NCI-H774 (cell line): ENCODE measurements at regions not wholly inside any gene's neighbourhood (a gene's known extent, or its start where the extent isn't known, plus 50 kb on each side); places are given as distances from the start of the nearest gene placed in this dataset.
"Not testable (repeated sequence)": the region's sequence is repeated elsewhere in the genome, so short reads cannot be mapped to it uniquely, and the experiment has no call there.

Source experiments
- DNase-seq: peaks from one replicate; lab custom pipeline; 2025; lab: John Stamatoyannopoulos, UW

- DNase-seq, result no peak
Observed at GRCh38 chr5:92695123-92696003, 885.7 kb downstream of the NR2F1-AS1 start.

GRCh38 chr5:92694067-92694466 lies 887.0 kb downstream of the NR2F1-AS1 start:
- DNase-seq, result no peak

DNA sequence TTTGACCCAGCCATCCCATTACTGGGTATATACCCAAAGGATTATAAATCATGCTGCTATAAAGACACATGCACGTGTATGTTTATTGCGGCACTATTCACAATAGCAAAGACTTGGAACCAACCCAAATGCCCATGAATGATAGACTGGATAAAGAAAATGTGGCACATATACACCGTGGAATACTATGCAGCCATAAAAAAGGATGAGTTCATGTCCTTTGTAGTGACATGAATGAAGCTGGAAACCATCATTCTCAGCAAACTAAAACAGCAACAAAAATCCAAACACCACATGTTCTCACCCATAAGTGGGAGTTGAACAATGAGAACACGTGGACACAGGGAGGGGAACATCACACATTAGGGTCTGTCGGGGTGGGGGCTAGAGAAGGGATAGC lies 889.1 kb downstream of the NR2F1-AS1 start:
- DNase-seq, result not testable (repeated sequence)

DNA sequence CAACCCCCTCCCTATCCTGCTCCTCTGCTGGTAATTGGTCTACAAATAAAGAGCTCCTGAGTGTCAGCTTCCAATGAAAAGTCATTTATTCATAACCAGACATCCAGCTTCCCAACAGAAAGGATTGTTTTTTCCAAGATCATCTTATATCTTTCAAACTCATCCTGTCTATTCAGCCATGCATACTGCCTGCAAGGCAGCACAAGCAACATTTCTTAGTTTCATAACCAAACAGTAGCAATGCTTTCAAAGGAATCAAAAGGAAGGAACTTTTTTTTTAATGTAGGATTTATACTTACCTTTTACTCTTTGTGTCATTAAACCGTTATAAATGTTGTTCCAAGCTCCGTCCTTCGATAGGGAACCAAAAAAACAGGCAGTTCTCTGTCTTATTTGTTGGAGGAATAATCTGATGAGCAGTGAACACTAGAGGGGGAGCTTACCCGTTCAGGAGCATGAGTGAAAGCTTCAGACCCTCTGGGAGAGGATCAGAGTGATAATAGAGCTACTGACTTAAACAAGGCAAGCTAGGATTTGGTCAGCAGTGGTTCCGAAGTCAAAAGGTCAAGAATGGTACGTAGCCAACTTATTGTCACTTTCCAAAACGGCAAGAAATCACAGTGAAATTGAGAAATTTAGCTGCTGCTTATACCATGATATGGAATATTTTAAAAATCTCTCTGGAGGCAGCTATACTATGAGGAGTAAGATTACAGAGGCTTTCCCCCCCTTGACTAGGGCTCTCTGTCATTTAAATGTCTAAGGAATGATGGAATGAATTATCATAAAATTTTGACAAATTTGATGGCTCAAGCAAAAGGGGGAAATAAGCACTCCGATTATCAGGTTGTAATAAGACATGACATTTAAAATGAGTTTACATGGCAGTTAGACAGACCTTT lies 892.9 kb downstream of the NR2F1-AS1 start:
- no peak for DNase-seq

DNA sequence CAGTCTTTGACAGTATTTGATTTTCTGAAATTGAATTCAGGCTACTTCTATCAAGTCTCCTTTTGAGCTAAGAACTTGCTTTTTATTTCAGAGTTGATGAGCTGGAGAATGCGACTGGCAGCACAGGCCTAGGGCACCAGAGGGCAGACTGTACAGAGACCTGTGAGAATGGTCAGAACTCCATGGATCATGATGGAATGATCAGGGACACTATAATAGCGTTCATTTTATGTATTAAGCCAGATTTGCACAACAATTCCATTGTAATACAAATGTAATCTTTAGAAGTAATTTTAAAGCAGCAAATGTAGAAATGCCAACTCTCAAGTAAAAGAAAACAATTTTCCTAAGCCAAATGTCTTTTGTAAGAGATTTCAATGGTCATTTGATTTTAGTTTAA lies 902.4 kb downstream of the NR2F1-AS1 start:
- no peak for DNase-seq

- no peak for DNase-seq
Observed at GRCh38 chr5:92676215-92677165, 904.5 kb downstream of the NR2F1-AS1 start.

GRCh38 chr5:92674321-92674720 lies 906.7 kb downstream of the NR2F1-AS1 start:
- DNase-seq, result no peak

GRCh38 chr5:92665506-92665905 lies 915.5 kb downstream of the NR2F1-AS1 start:
- no peak for DNase-seq

DNA sequence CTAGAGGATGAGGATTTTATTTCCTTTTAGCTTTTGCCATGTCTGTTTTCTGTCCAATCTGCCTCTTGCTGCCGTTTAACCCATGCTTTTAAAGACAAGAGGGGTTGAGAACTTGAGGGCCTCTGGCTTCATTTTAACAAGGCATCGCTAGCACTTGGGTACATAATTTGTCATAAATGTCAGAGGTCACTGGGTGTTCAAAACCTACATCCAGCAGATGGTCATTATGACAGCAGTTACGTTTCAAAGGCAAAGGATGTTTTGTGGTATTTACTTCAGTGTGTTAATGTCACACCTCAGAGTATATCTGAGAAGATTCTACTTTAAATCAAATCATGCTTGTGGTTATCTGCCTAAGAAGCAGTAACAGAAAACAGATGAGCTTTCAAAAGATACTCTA lies 918.3 kb downstream of the NR2F1-AS1 start:
- DNase-seq, result no peak

DNA sequence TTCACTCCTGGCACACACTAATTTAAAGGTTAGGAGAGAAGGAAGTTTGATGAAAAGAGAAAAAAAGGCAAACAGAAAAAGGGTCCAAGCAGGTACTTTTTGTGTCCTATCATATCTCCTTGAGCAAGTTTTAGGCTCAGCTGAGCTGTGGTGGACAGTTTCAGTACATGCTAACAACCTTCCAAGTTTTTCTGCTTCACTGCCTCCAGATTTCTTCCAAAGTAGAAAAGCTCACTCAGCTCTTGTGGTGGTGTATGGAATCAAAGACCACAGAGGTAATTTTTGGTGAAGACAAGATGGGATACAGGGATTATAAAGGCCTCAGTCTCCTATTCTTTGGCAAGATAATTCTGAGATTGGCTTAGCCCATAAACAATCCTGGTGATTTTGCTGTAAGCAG lies 921.8 kb downstream of the NR2F1-AS1 start:
- DNase-seq, result no peak

- not testable (repeated sequence) for DNase-seq
Observed at GRCh38 chr5:92654601-92655000, 926.4 kb downstream of the NR2F1-AS1 start.

- DNase-seq, result no peak
Observed at GRCh38 chr5:92653730-92654461, 927.1 kb downstream of the NR2F1-AS1 start.

DNA sequence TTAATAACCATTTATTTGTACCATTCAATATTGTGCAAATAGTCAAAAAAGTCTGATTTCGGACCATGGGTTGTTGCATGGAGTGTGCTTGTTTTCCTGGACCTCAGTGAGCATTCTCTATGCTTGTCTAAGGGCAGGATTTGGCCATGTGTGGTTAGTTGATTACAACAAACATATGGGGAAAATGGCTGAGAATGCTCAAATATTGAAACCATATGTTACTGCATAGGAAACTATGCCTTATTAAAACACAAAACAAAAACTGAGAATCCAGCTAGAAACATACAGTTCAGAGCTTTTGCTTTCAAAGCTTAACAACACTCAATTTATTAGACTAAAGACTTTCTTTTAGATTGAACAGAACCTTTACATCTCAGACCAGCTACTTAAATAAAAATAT lies 928.3 kb downstream of the NR2F1-AS1 start:
- no peak for DNase-seq

DNA sequence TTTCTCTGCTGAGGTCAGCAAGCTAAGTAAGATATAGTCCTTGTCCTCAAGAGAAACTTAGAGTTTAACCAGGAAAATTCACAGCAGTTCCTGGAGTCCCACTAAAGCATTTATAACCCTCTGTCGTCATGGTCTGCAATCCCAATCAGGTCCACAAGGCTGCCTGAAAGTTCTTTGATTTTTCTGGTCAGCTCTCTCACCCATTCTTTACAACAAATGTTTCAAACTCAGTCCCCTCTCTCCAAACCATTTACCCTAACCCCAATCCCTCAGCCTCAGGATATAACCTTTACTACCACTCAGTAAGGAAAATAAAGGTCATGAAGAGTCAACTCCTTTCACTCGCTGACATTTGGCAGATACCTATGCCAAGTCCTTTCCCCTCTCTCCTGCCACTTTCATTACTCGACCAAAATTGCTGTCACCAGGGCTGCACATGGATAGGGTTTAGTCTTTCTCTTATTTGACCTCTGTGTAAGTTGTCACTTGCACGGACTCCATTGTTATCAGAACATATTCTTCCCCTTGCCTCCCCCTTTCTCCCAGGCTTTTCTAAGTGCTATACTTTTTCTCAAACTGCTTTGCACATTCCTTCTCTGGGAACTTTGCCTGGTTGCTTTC lies 936.6 kb downstream of the NR2F1-AS1 start:
- DNase-seq, result no peak

GRCh38 chr5:92641031-92641962 lies 939.7 kb downstream of the NR2F1-AS1 start:
- peak; percentile 78 for DNase-seq

- DNase-seq, result peak; percentile 33
Observed at GRCh38 chr5:92640340-92640739, 940.7 kb downstream of the NR2F1-AS1 start.

DNA sequence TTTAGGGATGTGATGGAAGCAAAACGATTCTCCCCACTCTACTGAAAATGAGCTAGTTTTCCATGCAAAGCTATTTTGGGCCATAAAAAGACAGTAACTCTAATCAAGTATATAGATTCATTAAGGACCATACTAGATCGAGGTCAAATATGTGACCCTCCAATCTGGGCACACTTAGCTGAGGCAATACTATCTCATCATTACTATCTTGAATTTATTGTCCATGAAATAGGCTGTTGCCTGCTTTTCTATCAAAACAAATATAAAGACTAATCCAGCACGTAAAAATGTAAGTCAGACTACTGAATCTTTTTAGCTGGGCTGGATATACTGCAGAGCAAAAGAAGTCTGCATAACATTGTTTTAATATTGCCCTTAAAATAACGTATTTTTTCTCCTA lies 943.1 kb downstream of the NR2F1-AS1 start:
- no peak for DNase-seq

GRCh38 chr5:92637247-92637646 lies 943.8 kb downstream of the NR2F1-AS1 start:
- no peak for DNase-seq

- DNase-seq, result peak; percentile 95
Observed at GRCh38 chr5:92635001-92635461, 946.0 kb downstream of the NR2F1-AS1 start.
